ENCODE measurements at regions not wholly inside any gene's neighbourhood (a gene's known extent, or its start where the extent isn't known, plus 50 kb on each side); places are given as distances from the start of the nearest gene placed in this dataset.

GRCh38 chr6:160808263-160808662 is 106.2 kb downstream of the PLG start:
- TF ChIP-seq, protein P1, sequence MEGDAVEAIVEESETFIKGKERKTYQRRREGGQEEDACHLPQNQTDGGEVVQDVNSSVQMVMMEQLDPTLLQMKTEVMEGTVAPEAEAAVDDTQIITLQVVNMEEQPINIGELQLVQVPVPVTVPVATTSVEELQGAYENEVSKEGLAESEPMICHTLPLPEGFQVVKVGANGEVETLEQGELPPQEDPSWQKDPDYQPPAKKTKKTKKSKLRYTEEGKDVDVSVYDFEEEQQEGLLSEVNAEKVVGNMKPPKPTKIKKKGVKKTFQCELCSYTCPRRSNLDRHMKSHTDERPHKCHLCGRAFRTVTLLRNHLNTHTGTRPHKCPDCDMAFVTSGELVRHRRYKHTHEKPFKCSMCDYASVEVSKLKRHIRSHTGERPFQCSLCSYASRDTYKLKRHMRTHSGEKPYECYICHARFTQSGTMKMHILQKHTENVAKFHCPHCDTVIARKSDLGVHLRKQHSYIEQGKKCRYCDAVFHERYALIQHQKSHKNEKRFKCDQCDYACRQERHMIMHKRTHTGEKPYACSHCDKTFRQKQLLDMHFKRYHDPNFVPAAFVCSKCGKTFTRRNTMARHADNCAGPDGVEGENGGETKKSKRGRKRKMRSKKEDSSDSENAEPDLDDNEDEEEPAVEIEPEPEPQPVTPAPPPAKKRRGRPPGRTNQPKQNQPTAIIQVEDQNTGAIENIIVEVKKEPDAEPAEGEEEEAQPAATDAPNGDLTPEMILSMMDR (conservative IDR thresholded peaks at IDR 0.05) = no peak
- TF ChIP-seq EZH2 (IDR thresholded peaks at IDR 0.05; ENCODE audit: low read depth) = no peak

Measured in PC-9 (cell line).